HG02610 (cell line): ENCODE measurements at regions not wholly inside any gene's neighbourhood (a gene's known extent, or its start where the extent isn't known, plus 50 kb on each side); places are given as distances from the start of the nearest gene placed in this dataset.
"Not testable (repeated sequence)": the region's sequence is repeated elsewhere in the genome, so short reads cannot be mapped to it uniquely, and the experiment has no call there.

Experiments used
- ATAC-seq: cut with Tn5 transposase; IDR thresholded peaks from one replicate; pipeline ENCODE4 v1.9.1; 2021; ENCODE audit warnings: mild to moderate bottlenecking, moderate library complexity; ENCODE audit not compliant: unreplicated experiment

DNA sequence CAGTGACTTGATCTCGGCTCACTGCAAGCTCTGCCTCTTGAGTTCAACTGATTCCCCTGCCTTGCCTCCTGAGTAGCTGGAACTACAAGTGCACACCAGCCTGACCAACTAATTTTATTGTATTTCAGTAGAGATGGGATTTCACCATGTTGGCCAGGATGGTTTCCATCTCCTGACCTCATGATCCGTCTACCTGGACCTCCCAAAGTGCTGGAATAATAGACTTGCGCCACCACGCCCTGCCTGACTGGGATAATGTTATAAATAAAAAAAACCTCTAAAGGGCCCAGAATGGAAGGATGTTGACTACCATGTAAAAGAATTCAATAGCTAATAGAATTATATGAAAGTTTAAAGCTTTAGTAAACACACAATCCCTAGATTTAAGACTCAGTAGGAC, 91.9 kb downstream of the TSPY10 start:
- no peak for ATAC-seq

DNA sequence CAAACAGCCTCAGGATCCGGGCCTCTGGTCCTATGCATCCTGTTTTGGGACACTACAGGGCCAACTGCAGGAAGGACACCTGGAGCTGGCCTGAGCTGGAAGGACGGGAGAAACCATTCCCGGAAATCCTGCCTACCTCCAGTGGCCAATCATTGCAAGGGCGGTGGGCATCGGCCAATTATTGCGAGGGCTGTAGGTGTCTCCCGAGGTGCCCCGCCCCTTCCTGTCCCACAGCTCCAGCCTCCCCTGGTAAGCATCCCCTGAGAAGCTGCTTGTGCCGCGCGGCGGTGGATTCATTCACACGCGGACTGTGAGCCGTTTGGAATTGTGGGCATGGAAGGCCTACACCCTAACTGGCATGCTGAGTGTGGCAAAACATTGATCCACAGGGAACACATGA, 95.5 kb downstream of the TSPY10 start:
- no peak for ATAC-seq

DNA sequence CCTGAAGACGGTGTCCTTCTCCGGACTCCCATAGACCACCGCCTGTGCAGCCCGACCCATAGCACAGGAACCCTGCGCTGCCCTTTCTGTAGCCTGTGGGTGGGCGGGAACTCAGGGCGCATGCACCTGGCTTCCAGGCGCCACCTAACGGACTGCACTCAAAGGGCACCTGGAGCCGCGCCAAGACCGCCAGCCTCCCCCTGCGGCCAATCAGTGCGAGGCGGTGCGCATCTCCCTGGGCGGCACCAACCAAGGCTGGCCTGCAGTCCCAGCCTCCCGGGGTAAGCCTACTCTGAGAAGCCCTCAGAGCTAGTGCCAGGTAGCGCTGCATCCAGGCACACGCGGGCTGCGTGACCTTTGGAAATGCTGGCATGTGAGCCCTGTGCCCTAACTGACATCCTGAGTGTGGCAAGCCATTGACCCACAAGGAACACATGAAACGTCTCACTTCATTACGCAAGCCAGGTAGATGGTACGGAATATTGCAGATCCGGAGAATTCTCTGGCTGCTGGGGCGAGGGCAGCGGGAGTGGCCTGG, 113.0 kb downstream of the TSPY10 start:
- ATAC-seq = not testable (repeated sequence)

DNA sequence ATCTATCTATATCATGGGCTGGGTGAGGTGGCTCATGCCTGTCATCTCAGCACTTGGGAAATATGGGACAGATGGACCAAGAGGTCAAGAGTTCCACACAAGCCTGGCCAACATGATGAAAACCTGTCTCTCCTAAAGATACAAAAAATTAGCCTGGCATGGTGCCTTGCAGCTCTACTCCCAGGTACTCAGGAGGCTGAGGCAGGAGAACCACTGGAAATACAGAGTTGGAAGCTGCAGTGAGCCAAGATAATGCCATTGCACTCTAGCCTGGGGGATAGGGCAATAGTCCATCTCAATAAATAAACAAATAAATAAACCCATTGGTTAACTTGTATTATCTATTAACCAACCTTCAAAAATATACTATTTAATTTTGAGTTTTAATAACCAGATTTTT, 138.5 kb downstream of the TSPY10 start:
- ATAC-seq = not testable (repeated sequence)

DNA sequence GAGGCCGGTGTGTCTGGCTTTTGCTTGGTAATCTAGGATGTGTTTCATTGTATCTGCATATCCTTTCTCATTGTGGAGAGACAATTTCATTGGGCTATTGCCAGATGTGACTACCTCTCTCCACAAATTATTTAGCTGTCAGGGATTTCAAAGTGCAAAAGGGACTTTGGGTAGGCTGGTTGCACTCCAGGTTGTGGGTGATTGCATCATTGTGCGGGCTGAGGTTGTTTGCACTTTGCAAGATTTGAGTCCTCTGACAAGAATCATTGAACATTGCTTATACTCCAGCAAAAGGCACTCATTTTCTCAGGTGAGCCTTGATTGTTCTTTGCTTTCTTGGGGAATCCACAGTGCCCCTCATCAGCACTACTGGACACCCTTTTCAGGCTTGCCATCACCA, 164.8 kb downstream of the TSPY10 start:
- not testable (repeated sequence) for ATAC-seq

DNA sequence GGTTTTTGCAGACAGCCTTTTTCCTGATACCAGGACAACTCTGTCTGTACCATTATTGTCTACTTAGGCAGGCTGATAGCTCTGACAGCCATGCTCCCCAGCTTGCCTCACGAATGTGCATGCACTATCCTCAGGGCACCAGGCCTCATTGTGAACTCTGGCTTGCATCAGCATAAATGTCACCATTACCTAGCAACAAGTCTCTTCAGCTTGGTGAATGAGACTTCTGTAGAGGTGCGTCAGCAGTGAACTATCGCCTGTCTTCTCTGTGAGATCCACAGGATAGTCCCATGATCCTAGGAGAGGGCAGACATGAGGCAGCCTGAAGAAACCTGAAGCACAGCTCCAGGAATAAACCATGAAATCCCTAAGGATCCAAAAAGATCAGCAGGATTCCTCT, 189.3 kb downstream of the TSPY10 start:
- not testable (repeated sequence) for ATAC-seq

DNA sequence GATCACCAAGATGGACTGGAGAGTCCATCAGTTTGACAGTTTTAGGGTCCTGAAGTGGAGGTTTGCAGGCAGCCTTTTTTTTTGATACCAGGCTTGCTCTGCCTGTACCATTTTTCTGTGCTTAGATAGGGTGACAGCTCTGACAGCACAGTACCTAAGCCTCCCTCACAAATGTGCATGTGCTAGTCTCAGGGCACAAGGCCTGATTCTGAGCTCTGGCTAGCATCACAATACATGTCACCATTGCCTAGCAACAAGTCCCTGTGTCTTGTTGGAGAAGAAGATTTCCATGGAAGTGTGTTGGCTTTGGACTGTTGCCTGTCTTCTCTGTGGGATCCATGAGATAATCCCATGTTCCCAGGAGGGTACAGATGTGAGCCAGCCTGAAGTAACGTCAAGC, 191.1 kb downstream of the TSPY10 start:
- not testable (repeated sequence) for ATAC-seq

DNA sequence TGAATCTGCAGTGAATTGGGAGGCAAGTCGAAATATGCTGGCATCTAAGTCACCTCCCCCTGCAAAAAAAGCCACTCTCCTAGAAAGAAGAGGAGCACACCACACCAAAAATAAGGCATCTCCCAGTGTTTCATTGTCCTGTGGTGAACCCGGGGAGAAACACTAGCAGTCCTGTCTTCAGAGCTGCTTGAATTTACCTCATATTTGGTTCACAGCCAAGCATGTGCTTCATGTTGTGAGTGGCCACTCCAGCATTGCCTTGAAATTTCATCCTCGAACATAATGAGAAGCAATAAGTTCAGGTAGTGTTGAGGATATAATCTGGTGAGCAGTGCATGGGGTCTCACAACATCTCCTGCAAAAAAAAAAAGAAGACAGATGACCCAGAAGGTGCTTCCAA, 191.9 kb downstream of the TSPY10 start:
- ATAC-seq = not testable (repeated sequence)

DNA sequence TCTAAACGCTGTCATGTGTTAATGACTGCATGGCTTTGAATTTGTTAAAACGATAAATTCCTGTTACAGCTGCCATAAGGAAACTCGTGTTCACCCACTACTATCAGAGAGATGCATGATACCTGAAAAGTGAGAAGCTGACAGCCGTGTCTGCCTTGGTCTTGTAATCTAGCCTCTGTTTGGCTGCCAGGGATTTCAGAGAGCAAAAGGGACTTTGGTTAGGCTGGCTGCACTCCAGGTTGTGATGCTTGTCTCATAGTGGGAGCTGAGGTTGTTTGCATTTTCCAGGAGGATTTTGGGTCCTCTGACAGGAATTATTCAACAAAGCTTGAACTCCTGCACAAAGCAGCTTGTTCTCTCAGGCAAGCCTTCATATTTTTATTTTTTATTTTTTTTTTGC, 209.9 kb downstream of the TSPY10 start:
- not testable (repeated sequence) for ATAC-seq

DNA sequence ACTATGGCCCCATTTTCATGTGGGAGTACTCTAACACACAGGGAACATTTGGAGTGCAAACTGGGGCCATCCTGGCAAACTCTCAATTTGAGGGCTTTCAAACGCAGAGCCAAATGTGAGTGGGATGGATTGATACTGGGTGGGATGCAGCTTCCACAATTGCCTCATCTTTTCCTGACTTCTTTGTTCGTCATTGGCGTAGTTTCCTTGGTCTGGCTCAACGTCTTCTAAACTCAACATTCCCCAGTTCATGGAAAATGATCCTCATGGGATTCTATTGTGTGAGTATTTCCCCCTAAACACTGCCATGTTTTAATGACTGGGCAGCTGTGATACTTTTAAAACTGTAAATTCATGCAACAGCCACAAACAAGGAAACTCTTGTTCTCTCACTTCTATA, 228.3 kb downstream of the TSPY10 start:
- not testable (repeated sequence) for ATAC-seq

DNA sequence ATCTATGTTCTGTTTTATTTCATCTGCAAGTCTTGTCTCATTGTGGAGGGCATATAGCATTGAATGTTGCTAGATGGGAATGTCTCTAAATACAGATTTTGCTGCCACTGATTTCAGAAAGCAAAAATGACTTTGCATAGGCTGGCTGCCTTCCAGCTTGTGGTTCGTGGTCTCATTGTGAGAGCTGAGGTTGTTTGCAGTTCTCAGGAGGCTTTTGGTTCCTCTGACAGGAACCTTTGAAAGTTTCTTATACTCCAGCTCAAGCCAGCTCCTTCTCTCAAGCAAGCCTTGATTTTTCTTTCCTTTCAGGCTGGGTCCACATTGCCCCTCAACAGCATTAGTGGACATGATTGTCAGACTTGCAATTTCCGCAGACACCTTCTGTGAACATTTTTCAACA, 229.8 kb downstream of the TSPY10 start:
- ATAC-seq = peak; percentile 92

DNA sequence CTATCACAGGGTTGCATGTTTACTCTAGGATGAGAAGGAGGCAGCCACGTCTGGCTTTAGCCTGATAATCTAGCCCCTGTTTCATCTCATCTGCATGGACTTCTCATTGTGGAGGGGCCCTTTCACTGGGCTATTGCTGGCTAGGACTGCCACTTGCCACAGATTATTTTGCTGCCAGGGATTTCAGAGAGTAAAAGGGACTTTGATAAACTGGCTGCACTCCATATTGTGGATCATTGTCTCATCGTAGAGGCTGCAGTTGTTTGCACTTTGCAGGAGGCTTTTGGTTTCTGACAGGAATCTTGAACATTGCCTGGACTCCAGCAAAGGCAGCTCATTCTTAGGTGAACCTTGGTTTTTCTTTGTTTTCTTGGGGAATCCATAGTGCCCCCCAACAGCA, 234.8 kb downstream of the TSPY10 start:
- not testable (repeated sequence) for ATAC-seq

DNA sequence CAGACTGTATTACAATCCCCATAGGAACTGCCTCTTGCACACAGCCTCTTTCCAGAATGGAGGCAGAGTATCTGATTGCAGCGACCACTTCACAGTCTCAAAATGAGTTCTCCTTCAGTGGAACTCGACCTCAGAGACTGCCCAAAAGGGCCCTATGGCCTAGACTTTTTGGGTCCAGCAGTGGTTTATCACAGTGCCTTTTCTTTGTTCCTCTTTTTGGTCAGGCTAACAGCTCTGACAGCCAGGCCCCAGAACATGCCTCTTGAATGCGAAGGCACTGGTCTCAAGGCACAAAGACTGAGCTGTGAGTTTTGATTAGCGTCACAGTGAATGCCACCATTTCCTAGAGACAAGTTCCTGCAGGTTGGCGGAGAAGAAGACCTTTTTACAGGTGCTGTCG, 241.6 kb downstream of the TSPY10 start:
- ATAC-seq = peak; percentile 92

DNA sequence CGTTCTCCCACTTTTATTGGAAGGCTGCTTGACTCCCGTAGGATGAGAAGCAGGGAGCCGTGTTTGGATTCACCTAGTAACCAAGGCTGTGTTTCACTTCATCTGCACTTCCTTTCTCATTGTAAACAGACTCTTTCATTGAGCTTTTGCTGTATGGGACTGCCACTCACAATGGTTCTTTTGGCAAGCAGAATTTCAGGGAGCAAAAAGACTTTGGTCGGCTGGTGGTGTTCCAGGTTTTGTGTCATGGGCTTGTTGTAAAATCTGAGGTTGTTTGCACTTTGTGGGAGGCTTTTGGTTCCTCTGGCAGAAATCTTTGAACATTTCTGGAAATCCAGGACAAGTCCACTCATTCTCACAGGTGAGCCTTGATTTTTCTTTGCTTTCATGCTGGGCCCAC, 243.4 kb downstream of the TSPY10 start:
- not testable (repeated sequence) for ATAC-seq

DNA sequence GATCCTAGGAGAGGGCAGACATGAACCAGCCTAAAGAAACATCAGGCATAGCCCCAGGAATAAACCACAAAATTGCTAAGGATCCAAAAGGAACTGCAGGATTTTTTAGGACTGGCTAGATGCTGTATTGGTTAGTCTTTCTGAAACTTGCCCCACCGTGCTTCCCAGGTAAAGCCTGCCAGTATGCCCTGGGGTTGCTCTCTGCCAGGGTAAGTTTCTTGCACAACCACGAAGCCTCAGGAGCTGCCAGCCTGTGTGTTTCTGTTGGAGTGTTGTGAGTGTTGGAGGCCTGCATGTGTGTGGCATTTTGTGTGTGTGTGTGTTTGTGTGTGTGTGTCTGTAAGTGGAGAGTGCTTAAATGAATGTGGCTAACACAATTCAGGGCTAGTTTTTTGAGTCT, 244.4 kb downstream of the TSPY10 start:
- not testable (repeated sequence) for ATAC-seq

DNA sequence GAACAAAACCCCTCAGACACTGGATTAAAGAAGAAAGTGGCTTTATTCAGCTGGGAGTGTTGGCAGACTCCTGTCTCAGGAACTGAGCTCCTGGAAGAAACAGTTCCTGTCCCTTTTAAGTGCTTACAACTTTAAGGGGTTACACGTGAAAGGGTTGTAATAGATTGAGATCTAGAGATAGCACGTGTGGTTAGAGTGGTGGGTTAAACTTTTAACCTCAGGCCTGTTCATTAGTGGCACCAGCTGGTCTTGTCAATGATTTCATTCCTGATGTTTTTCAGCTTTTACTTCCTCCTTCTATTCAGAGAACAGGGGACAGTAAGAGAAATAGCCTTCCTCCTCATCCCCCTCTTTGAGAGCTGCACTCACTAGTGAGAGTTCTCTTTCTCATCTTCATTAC, 247.1 kb downstream of the TSPY10 start:
- ATAC-seq = peak; percentile 85

DNA sequence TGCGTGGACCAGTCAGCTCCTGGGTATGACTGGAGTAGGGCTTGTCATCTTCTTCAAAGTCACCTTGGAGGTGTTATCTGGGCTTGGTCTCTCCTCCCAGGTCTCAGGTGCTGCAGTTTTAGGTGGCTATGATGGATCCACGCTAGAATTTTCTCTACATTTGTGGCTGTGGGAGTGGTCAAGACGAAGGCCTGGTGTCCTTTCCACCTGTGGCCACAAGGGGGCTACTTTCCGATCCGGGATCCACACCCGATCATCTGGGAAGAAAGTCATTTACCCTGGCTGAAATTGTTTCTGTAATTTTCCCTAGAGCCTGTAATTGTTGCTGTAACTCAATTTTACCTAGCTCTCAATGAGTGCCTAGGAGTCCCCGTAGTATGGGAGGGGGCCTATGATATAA, 248.0 kb downstream of the TSPY10 start:
- not testable (repeated sequence) for ATAC-seq

DNA sequence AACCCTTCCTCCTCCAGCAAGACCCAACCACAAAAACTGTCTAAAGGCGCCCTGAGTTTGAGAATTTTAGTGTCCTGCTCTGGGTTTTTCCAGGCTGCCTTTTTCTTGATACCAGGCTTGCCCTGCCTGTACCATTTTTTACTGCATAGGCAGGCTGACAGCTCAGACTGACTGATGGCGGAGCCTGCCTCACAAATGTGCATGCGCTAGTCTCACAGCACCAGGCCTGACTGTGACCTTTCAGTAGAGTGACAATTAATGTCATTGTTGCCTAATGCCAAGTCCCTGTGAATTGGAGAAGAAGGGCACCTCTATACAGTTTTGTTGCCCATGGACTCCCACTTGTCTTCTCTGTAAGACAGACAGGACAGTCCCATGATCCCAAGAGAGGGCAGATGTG, 253.9 kb downstream of the TSPY10 start:
- not testable (repeated sequence) for ATAC-seq

DNA sequence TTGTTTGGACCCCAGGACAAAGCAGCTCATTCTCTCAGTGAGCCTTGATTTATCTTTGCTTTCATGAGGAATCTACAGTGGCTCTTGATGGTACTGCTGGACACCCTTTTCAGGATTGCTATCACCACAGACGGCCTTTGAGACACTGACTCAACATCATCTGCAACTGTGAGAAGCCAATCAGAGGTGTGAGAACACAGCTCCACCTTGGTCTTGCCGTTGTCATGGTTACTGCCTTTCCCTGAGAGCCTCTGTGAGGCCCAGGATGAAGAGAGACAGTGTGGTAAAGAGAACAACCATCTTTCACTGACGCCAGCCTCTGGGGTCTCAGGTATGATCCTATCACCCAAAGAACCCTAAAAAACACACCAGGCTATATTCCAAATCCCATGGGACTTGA, 270.2 kb downstream of the TSPY10 start:
- ATAC-seq = not testable (repeated sequence)

DNA sequence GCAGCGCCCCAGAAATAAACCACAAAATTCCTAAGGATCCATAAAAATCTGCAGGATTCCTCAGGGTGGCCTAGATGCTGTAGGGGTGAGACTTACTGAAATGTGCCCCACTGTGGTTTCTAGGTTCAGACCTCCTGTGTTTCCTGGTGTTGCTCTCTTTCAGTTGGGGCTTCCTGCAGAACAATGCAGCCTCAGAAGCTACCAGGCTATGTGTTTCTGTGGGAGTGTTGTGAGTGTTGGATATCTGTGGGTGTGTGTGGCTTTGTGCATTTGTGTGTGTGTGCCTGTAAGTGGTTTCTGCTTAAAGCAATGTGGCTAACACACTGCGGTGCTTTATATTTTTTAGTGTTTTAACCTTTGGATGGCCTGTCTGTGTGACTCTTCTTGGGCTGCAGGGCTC, 277.6 kb downstream of the TSPY10 start:
- no peak for ATAC-seq
